ENCODE measurements at regions not wholly inside any gene's neighbourhood (a gene's known extent, or its start where the extent isn't known, plus 50 kb on each side); places are given as distances from the start of the nearest gene placed in this dataset.

DNA sequence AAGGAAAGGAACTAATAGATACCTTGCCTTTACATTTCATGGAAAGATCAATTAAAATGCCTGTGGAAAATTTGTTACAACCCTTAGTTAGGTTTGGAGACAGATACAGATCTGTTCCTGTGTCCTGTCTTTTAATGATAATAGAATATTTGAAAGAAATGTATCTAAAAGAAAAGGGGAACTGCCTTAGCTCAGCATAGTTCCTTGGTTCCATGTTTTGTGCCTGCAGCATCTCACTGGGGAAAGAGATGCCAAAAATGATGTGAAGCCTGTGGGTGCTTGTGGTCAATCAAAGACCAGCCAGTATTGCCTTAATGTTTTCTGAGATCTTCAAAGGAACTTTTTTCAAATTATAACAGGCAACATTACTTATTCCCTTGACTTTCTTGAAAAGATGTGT, 147.6 kb downstream of the ADCYAP1 start:
- TF ChIP-seq, protein P1, sequence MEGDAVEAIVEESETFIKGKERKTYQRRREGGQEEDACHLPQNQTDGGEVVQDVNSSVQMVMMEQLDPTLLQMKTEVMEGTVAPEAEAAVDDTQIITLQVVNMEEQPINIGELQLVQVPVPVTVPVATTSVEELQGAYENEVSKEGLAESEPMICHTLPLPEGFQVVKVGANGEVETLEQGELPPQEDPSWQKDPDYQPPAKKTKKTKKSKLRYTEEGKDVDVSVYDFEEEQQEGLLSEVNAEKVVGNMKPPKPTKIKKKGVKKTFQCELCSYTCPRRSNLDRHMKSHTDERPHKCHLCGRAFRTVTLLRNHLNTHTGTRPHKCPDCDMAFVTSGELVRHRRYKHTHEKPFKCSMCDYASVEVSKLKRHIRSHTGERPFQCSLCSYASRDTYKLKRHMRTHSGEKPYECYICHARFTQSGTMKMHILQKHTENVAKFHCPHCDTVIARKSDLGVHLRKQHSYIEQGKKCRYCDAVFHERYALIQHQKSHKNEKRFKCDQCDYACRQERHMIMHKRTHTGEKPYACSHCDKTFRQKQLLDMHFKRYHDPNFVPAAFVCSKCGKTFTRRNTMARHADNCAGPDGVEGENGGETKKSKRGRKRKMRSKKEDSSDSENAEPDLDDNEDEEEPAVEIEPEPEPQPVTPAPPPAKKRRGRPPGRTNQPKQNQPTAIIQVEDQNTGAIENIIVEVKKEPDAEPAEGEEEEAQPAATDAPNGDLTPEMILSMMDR (IDR thresholded peaks at IDR 0.05): no peak
- TF ChIP-seq POLR2AphosphoS5 (IDR thresholded peaks at IDR 0.05): no peak
- TF ChIP-seq POLR2A (IDR thresholded peaks at IDR 0.05): no peak

All from breast epithelium (tissue), 3 donors.